ENCODE measurements at regions not wholly inside any gene's neighbourhood (a gene's known extent, or its start where the extent isn't known, plus 50 kb on each side); places are given as distances from the start of the nearest gene placed in this dataset.

DNA sequence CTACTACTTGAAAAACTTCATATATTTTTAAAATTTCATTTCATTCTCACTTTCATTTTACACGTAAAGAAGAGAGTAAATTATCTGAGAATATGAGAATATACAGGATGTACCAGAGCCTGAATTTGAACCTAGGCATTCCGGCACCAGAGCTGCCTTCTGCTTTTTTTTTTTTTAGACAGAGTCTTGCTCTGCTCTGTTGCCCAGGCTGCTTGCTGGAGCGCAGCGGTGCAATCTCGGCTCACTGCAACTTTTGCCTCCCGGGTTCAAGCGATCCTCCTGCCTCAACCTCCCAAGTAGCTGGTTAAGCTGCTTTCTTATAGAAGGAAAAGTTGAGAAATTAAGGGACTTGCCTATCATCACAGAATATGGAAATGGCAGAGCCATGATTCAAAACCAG, 540.1 kb downstream of the EBF1 start:
- Histone ChIP-seq H3K4me1 (no peaks in the 10 kb centered on the region), H3K4me3 (no peak overlapping the region), H3K27me3 (ENCODE audit: low read depth) (no peaks in the 10 kb centered on the region), H3K9me3 (no peaks in the 10 kb centered on the region), H3K36me3 (replicated peaks) (no peaks in the 10 kb centered on the region)
- in situ Hi-C loops (cut with MboI; ENCODE audit: low sequenced_read_pairs): no loop called here
- no peak for DNase-seq (ENCODE audit: low spot score in 2 of 2)

DNA sequence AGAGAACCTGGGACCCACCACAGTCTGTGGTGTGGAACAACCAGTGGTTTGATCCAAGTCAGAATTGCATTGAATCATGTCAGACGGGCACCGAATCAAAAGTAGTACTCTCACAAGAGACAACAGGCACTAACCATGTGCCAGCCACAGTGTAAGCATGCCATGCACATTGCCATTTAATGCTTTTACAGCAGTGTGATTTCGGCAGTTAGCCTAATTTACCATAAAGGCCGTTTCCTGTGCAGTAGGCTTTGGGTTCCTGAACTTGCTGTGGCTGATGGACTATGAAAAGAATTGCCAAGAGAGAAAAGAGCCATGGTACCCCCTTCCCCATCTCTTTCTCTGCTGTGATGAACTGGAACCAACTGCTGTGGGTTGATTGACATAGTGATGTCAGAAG, 540.6 kb downstream of the EBF1 start:
- Histone ChIP-seq H3K27me3 (ENCODE audit: low read depth) (no peaks in the 10 kb centered on the region), H3K4me1 (no peaks in the 10 kb centered on the region), H3K36me3 (replicated peaks) (no peaks in the 10 kb centered on the region), H3K4me3 (no peak overlapping the region), H3K9me3 (no peaks in the 10 kb centered on the region)
- in situ Hi-C loops (cut with MboI; ENCODE audit: low sequenced_read_pairs): no loop called here
- DNase-seq (ENCODE audit: low spot score in 2 of 2): no peak

DNA sequence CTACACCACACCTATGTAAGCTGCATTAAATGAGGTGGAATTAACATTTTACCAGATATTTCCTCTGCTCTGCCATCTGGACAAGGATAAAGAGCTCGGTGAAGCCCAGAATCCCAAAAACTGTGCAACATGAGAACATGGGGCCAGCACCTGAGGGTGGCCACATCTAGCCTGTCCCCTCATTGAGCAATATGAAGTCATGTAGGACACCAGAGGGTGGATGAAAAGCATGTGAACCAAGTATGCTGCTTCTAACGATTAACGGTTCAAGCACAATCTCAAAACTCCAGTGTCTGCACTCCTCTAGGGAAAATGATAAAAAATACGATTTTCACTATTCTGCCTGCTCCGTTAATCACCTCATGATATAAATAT, 545.8 kb downstream of the EBF1 start:
- in situ Hi-C loops (cut with MboI; ENCODE audit: low sequenced_read_pairs): no loop called here
- Histone ChIP-seq H3K4me3 (no peak overlapping the region), H3K4me1 (no peaks in the 10 kb centered on the region), H3K27me3 (ENCODE audit: low read depth) (no peaks in the 10 kb centered on the region), H3K36me3 (replicated peaks) (no peaks in the 10 kb centered on the region), H3K9me3 (no peaks in the 10 kb centered on the region)
- DNase-seq (ENCODE audit: low spot score in 2 of 2): no peak

DNA sequence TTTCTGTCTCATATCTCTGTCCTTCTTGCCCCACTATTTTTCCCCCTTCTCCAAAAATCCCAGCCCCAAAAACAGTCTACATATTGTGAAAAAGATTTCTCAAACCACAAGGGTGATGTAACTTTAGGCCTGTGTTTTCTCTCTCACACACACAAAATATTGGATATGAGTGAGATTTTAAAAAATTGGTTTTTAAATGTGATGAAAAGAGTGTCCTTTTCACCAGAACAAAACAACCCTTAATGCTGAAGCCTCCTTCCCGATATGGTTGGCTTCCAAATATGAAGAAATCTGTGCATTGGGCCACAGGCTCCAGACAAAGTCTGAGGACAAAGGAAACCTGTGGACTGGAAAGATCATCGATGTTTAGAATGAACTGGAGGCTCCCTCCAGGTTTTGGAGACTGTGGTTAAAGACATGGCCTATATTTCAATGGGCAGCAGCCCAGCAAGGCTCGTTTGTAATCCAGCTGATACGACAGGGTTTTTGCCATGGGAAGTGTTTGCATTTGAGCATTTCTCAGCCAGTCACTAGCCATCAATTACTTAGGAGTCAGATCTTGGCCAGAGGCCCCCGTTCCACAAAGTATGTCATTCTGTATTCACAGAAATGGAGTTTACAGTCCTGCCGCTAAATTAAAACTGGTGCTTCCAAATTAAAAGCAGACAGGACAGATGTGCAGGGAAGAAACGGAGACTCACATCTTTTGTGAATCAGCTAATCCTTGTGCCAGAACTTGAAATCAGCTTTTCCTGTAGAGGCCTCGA, 546.3 kb downstream of the EBF1 start:
- in situ Hi-C loops (cut with MboI; ENCODE audit: low sequenced_read_pairs): no loop called here
- Histone ChIP-seq H3K4me3 (no peak overlapping the region), H3K27me3 (ENCODE audit: low read depth) (no peaks in the 10 kb centered on the region), H3K36me3 (replicated peaks) (no peaks in the 10 kb centered on the region), H3K4me1 (no peaks in the 10 kb centered on the region), H3K9me3 (no peaks in the 10 kb centered on the region)
- no peak for DNase-seq (ENCODE audit: low spot score in 2 of 2)

DNA sequence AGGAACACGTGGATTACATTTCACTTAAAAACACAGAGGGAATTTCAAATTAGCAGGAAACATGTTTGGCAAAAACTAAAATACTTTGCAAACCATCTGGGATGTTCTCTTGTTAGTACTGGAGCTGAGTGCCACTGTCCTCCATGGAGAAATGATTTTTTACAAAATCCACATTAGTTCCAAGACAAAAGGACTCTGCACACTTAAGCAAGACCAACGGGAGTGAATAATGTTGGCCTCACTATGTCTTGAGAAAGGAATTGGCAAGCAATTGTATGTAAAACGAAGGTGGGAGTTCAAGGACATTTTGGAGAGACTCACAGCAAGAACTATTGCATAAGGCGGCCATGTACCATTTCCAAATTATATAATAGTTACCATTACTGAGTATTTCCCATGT, 547.5 kb downstream of the EBF1 start:
- in situ Hi-C loops (cut with MboI; ENCODE audit: low sequenced_read_pairs): no loop called here
- Histone ChIP-seq H3K27me3 (ENCODE audit: low read depth) (no peaks in the 10 kb centered on the region), H3K4me1 (no peaks in the 10 kb centered on the region), H3K36me3 (replicated peaks) (no peaks in the 10 kb centered on the region), H3K9me3 (no peaks in the 10 kb centered on the region), H3K4me3 (no peak overlapping the region)
- DNase-seq (ENCODE audit: low spot score in 2 of 2): no peak

DNA sequence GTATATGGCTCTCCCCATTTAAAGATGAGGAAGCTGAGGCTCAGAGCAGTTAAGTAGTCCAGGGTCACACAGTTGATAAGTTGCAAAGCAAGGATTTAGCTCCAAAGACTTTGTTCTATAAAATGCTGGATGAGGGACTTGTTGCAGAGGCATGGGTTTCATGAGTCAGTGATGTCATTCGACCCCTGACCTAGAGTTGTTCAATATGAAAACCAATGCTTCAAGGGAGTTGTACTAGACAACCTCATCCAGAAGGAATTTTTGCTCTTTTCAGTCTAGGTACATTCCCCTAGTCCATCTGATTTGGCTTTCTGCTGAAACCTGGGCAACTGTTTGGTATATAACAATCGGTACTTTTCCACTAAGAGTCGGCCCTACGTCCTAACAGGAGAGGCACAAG, 550.4 kb downstream of the EBF1 start:
- no peak overlapping the region for H3K4me3 ChIP-seq
- in situ Hi-C loops (cut with MboI; ENCODE audit: low sequenced_read_pairs): no loop called here
- no peaks in the 10 kb centered on the region for H3K4me1 ChIP-seq
- no peak for DNase-seq (ENCODE audit: low spot score in 2 of 2)
- no peaks in the 10 kb centered on the region for H3K27me3 ChIP-seq (ENCODE audit: low read depth)
- H3K36me3 ChIP-seq (replicated peaks): no peaks in the 10 kb centered on the region
- no peaks in the 10 kb centered on the region for H3K9me3 ChIP-seq

DNA sequence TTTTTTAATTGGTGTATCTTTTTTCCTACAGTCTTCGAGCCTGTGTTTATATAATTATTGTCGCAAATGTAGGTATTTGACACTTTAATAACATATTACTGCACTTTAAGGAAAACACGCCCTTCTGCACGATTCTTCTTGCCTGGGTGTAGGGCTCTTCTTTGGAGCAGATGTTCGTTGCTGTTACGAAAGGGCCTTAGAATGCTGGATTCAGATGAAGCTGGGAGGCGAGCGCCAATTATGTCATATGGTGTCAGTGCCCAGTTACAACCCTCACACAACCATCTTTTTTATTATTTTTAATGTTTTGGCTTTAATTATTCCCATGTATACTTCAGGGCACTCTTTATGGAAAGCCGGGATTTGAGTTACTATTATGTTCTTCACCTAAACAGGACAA, 553.0 kb downstream of the EBF1 start:
- Histone ChIP-seq H3K4me1 (no peaks in the 10 kb centered on the region), H3K36me3 (replicated peaks) (no peaks in the 10 kb centered on the region), H3K27me3 (ENCODE audit: low read depth) (no peaks in the 10 kb centered on the region), H3K4me3 (no peak overlapping the region), H3K9me3 (no peaks in the 10 kb centered on the region)
- no peak for DNase-seq (ENCODE audit: low spot score in 2 of 2)
- in situ Hi-C loops (cut with MboI; ENCODE audit: low sequenced_read_pairs): no loop called here

DNA sequence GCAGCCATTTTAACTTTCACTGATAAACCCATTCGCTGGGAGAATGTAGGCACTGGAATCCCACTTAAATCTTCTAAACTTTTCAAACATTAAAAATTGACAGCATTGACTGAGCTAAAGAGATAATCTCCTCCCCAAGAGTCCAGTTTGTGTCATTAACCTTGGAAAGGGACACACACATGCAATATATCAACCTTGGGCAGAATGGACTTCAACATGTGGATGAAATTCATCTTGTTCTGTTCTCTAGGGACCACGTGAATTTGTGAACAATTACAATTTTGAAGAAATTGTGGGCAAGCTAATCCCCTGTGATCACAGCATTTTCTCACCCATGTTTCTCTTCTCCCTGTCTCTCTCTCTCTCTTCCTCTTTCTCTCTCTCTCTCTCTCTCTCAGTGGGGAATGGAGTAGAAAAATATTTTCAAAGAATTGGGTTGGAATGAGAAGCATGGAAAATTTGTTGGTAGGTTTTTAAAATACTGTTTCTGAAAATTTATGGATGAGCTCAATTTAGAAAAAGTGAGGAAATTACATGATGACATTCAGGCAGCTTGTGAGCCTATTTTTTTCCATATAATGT, 553.7 kb downstream of the EBF1 start:
- Histone ChIP-seq H3K4me1 (no peaks in the 10 kb centered on the region), H3K4me3 (no peak overlapping the region), H3K36me3 (replicated peaks) (no peaks in the 10 kb centered on the region), H3K9me3 (no peaks in the 10 kb centered on the region), H3K27me3 (ENCODE audit: low read depth) (no peaks in the 10 kb centered on the region)
- no peak for DNase-seq (ENCODE audit: low spot score in 2 of 2)
- in situ Hi-C loops (cut with MboI; ENCODE audit: low sequenced_read_pairs): no loop called here

DNA sequence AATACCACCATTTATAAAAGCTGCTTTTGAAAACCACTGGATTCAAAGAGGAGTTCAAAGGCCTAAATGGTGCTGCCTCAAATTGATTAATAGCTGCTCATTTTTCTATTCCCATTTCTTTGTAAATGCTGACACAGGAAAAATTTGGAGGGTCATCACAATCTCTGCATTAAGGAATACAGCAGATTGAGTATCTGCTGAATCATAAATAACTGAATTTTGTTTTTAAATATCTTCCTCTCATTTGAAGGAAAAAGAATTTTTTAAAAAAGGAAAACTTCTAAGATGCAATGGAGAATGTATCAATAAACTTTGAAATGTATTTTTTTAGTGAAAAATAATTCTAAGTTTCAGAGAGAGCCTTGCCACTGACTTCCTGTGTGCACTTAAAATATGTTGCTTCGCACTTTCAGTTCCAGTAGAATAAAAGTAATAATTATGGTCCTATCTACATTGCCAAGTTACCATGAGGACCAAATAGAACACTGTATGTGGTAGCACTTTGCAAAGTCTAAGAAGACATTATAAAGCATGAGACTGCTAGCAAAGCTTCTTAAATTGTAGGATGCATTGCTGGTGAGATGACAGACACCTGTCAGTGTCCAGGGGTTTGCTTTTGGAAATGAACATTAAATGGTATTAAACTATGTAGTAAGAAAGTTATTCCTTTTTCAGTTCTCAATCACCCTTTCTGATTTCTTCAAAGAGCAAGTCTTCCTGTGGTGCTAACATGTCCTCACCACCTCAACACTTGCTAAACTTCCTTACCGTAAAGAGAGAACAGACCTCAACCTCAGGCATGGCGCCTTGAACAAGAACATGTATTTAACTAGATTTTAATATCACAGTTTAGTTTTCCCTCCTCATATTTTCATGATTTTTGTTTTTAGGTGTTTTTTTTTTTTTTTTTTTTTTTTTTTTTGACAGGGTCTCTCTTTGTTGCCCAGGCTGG, 555.1 kb downstream of the EBF1 start:
- Histone ChIP-seq H3K27me3 (ENCODE audit: low read depth) (no peaks in the 10 kb centered on the region), H3K4me1 (no peaks in the 10 kb centered on the region), H3K9me3 (no peaks in the 10 kb centered on the region), H3K4me3 (no peak overlapping the region), H3K36me3 (replicated peaks) (no peaks in the 10 kb centered on the region)
- in situ Hi-C loops (cut with MboI; ENCODE audit: low sequenced_read_pairs): no loop called here
- DNase-seq (ENCODE audit: low spot score in 2 of 2): no peak

DNA sequence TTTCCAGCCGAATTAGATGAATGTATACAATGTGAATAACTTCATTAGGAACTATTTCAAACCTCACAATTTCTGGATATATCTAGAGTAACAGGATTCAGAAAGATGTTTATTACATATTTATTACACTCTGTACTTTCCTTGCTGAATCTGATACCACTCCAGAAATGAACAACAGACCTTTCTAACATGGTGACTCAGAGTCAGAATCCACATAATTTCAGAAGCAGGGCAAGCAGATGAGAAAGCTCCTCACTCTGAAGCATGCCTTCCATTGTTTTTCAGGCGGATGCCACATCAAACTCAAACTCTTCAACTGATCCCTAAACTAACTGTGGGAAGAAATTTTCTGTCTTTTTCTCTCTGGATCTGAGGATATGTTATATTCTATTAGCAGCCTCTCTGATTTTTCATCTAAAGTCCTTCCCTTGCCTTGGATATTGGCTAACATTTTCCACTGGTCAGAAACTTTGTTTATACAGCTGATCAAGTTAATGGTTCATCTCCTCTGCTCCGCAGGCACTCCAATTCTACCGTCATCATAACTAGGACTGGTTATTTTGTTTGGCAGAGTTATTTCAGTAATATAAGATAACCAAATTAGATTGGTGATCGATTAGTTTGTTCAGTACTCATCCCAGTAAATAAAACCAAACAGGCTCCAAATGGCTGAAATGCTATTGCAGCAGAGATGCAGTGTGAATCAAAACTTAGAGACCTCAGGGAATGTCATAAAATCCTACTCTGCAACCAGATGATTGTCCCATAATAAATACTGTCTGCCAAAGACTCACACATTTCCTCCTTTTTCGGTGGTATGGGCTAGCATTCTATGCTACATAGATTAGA, 556.0 kb downstream of the EBF1 start:
- Histone ChIP-seq H3K9me3 (no peaks in the 10 kb centered on the region), H3K27me3 (ENCODE audit: low read depth) (no peaks in the 10 kb centered on the region), H3K4me1 (no peaks in the 10 kb centered on the region), H3K4me3 (no peak overlapping the region), H3K36me3 (replicated peaks) (no peaks in the 10 kb centered on the region)
- in situ Hi-C loops (cut with MboI; ENCODE audit: low sequenced_read_pairs): no loop called here
- DNase-seq (ENCODE audit: low spot score in 2 of 2): no peak

DNA sequence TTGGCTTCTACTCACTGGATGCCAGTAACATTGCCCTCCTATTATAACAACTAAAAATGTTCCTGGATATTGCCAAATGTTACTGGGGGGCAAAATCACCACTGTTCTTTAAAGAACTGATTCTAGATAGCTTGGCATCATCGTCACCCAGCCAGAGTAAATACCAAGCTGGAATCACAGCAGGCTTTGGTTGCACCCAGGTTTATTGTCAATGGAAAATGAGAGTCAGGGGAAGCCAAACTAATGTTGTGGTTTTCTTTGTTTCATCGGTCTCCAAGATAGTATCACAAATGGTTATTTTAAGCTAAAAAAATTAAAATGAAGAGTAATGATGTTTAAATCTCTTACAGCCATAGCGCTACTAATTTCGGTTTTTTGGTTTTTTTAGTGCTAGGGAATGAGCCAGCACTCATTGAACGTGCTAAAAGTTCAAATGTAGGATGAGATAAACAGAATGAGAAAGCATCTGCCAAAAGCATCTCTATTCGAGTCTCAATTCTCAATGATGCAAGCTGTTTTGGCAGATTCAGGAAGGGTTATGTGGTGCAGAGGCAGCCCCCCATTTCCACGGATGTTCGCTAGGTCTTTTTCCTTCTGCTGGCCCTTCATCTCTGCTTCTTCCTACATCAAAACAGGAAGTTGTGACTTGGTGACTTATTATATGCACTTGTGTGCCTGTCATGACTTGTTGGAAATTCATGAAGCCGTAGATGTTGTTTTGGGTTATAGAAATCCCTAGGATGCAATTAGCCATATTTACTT, 558.0 kb downstream of the EBF1 start:
- DNase-seq (ENCODE audit: low spot score in 2 of 2): no peak
- Histone ChIP-seq H3K4me1 (no peaks in the 10 kb centered on the region), H3K9me3 (no peaks in the 10 kb centered on the region), H3K4me3 (no peak overlapping the region), H3K36me3 (replicated peaks) (no peaks in the 10 kb centered on the region), H3K27me3 (ENCODE audit: low read depth) (no peaks in the 10 kb centered on the region)
- in situ Hi-C loops (cut with MboI; ENCODE audit: low sequenced_read_pairs): no loop called here

DNA sequence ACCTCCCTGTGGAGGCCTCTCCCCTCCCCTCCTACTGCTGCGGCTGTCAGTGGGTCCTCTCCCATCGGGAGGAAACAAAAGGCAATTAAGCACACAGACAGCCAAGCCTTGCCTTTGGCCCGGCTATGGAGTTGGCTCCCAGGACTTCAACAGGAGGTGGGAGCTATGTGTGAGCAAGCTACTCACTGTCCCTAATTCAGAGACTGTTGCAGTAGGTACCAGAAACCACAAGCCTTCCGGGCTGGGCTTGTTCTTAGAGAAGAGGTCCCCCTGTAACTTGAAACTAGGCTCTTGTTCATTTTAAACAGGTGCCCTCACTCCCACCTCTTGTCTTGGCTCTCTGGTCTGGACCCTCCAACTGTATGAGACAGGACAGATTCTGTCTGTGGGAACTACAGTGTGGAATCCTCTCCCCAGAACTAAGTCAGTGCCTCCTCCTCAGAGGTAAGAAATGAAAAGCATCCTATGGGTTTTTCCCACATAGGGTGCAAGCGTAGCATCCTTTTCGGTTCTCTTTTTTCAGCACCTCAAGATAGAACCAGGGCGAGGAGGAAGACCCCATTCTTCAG, 561.1 kb downstream of the EBF1 start:
- Histone ChIP-seq H3K4me3 (no peak overlapping the region), H3K4me1 (no peaks in the 10 kb centered on the region), H3K36me3 (replicated peaks) (no peaks in the 10 kb centered on the region), H3K9me3 (no peaks in the 10 kb centered on the region), H3K27me3 (ENCODE audit: low read depth) (no peaks in the 10 kb centered on the region)
- in situ Hi-C loops (cut with MboI; ENCODE audit: low sequenced_read_pairs): no loop called here
- no peak for DNase-seq (ENCODE audit: low spot score in 2 of 2)

DNA sequence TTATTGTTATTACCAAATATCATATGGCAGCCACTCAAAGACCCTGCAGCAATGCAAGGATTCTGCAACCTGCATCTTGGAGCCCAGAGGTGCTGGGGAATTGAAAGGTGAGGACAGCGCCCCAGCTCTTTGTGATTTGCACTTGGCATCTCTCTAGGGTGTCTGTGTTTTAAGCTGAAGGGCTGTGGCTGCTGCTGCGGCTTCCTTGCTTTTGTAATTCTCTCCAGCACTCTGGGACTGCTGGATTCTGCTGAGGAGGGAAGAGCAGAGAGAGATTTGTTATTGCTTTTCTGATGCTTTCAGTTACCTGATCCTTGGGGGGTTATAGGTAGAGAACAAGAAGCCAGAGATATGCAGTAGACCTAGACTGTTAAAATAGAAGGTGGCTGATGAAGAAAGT, 562.4 kb downstream of the EBF1 start:
- no peaks in the 10 kb centered on the region for H3K4me1 ChIP-seq
- DNase-seq (ENCODE audit: low spot score in 2 of 2): no peak
- in situ Hi-C loops (cut with MboI; ENCODE audit: low sequenced_read_pairs): no loop called here
- H3K27me3 ChIP-seq (ENCODE audit: low read depth): no peaks in the 10 kb centered on the region
- H3K4me3 ChIP-seq: no peak overlapping the region
- H3K9me3 ChIP-seq: no peaks in the 10 kb centered on the region
- no peaks in the 10 kb centered on the region for H3K36me3 ChIP-seq (replicated peaks)
